ENCODE measurements at regions not wholly inside any gene's neighbourhood (a gene's known extent, or its start where the extent isn't known, plus 50 kb on each side); places are given as distances from the start of the nearest gene placed in this dataset.

DNA sequence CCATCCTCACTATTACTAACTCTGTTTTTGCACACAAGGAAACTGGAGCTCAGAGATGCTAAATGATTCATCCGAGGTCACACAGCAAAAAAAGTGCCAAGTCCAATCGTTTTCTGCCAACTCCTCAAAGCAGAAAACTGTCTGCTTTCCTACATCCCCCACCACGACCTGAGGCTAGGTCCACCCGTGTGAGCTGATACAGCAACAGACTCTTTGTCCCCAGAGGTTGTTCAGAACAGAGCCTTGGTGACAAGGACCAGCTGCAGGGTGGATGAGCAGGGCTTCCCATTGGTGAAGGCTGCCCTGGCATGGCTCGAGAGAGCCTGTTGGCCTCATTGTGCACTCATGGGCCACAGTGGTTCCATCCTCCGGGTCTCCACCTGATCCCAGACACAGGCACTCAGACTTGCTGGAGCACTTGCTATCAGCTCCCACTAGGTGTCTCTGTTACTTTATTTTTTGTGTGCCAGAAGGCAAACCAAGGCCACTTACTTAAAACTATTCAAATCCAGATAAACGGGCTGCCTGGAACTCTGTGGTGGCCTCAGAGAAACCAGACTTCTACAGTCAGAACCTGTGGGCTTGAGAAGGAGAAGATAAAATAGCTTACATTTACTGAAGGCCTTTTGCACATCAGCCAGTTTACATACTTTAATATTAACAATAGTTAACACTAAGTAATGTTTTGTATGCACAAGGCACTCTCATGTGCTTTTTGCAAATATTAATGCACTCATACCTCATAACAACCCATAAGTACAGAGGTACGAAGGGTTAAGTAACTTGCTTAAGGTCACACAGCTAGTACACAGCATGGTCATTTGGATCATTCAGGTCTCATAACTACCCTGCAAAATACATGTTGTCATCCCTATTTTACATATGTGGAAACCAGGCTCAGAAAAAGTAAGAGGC, 62.9 kb upstream of the CTIF start:
- no peak overlapping the region for H3K4me3 ChIP-seq (ENCODE audit: control insufficient read depth, low read depth, low read length)
- TF ChIP-seq, protein P1, sequence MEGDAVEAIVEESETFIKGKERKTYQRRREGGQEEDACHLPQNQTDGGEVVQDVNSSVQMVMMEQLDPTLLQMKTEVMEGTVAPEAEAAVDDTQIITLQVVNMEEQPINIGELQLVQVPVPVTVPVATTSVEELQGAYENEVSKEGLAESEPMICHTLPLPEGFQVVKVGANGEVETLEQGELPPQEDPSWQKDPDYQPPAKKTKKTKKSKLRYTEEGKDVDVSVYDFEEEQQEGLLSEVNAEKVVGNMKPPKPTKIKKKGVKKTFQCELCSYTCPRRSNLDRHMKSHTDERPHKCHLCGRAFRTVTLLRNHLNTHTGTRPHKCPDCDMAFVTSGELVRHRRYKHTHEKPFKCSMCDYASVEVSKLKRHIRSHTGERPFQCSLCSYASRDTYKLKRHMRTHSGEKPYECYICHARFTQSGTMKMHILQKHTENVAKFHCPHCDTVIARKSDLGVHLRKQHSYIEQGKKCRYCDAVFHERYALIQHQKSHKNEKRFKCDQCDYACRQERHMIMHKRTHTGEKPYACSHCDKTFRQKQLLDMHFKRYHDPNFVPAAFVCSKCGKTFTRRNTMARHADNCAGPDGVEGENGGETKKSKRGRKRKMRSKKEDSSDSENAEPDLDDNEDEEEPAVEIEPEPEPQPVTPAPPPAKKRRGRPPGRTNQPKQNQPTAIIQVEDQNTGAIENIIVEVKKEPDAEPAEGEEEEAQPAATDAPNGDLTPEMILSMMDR (conservative IDR thresholded peaks at IDR 0.05; ENCODE audit: control insufficient read depth, insufficient read depth, low read depth, low read length): peak; percentile 90
- peak; percentile 78 for DNase-seq (ENCODE audit: low read depth)

DNA sequence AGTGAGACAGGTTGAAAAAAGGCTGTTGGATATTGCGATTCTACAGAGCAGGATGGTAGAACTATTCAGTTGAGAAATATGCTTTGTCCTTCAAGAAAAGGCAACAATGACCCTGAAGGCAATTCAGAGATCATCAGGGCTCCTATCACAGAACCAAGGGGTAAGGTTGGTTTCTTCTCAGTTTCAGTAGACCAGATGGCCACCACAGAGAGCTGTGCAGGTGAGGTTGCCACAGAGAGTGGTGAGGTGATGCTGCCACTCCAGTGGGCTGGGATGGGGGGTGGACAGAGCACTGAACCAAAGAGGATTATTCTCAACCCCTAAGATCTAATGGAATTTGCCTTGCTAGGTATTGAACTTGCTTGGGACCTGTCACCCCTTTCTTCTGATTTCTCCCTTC, 64.6 kb upstream of the ZBTB7C start:
- DNase-seq (ENCODE audit: low read depth): no peak
- TF ChIP-seq, protein P1 (conservative IDR thresholded peaks at IDR 0.05; ENCODE audit: control insufficient read depth, insufficient read depth, low read depth, low read length): no peak
- H3K4me3 ChIP-seq (ENCODE audit: control insufficient read depth, low read depth, low read length): no peak overlapping the region

DNA sequence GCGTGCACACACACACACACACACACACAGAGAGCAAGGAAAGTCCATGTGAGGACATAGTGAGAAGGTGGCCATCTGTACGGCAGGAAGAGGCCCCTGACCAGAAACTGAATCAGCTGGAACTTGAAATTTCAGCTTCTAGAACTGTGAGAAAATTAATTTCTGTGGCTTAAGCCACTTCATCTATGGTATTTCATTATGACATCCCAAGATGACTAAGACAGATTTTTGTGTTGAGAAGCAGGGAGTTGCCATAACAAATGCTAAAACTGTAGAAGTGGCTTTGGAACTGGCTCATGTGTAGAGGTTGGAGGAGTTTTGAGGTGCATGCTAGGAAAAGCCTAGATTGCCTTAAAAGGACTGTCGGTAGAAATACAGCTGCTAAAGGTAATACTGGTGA, 63.4 kb upstream of the ZBTB7C start:
- DNase-seq (ENCODE audit: low read depth): peak; percentile 35
- TF ChIP-seq, protein P1 (conservative IDR thresholded peaks at IDR 0.05; ENCODE audit: control insufficient read depth, insufficient read depth, low read depth, low read length): no peak
- H3K4me3 ChIP-seq (ENCODE audit: control insufficient read depth, low read depth, low read length): no peak overlapping the region

DNA sequence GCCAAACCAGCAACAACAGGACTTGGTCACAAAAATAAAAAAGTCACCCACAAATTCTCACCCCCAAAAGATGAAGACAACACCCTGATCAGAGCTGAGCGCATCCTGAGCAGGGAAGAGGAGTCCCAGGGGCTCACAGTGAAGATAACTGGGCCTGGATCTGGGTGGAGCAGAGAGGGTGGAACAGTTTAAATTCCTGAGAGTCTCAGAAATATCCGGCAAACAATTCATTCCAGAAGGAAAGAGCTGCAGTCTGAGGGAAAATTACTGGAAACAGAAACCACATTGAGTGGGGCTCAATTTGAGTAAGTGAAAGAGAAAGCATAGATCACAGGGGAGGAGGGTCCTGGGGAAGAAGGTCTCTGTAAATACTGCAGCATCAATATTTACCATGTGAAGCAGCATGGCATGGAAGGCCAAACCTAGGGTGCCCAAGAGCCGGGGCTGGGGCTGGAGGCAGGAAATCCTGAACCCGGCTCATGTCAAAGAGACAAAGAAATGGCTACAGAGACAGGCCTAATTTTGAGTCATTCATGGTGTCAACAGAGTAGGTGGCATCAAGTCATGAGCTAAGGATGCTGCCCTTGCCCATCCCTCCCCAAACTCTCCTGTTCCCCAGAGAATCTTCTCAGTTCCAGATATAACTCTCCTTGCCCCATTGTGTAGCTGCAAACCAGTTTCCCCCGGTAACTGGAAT, 61.4 kb upstream of the ZBTB7C start:
- H3K4me3 ChIP-seq (ENCODE audit: control insufficient read depth, low read depth, low read length): no peak overlapping the region
- TF ChIP-seq, protein P1 (conservative IDR thresholded peaks at IDR 0.05; ENCODE audit: control insufficient read depth, insufficient read depth, low read depth, low read length): no peak
- DNase-seq (ENCODE audit: low read depth): no peak

DNA sequence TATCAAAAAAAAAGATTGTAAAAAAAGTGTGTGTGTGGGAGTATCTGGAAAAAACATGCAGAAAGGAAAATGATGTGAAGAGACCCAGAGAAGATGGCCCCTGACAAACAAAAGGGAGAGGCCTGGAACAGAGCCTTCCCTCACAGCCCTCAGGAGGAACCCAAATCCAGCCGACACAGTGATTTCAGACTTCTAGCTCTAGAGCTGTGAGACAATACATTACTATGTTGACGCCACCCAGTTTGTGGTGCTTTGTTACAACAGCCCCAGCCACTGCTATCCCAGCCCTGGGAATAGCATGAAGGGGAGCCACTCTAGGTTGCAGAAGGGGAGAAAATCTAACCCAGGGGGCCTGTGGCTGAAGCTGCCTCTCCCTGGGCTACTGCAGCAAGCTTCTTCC, 59.0 kb upstream of the ZBTB7C start:
- DNase-seq (ENCODE audit: low read depth): no peak
- TF ChIP-seq, protein P1 (conservative IDR thresholded peaks at IDR 0.05; ENCODE audit: control insufficient read depth, insufficient read depth, low read depth, low read length): no peak
- no peak overlapping the region for H3K4me3 ChIP-seq (ENCODE audit: control insufficient read depth, low read depth, low read length)

DNA sequence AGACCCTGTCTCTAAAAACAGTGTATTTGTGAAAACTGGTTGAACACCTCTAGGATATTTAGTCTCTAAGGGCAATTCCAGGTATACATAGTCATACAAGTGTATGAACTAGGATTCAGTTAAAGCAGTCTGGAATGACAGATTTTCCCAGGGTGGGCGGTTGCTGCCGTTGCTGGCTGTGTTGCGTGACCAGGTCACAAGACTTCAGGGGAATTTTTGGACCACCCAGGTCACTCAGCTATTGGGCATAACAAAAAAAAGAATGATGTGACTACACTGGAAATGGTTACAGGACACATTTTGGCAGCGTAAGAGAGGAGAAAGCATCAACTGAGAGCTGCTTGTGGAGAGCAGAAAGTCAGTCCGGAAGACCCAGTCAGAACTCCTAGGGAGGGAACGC, 58.0 kb upstream of the ZBTB7C start:
- DNase-seq (ENCODE audit: low read depth): no peak
- no peak overlapping the region for H3K4me3 ChIP-seq (ENCODE audit: control insufficient read depth, low read depth, low read length)
- TF ChIP-seq, protein P1 (conservative IDR thresholded peaks at IDR 0.05; ENCODE audit: control insufficient read depth, insufficient read depth, low read depth, low read length): no peak
